Hepatocyte (in vitro differentiated cells): ENCODE measurements at regions not wholly inside any gene's neighbourhood (a gene's known extent, or its start where the extent isn't known, plus 50 kb on each side); places are given as distances from the start of the nearest gene placed in this dataset.

Source experiments
- DNase-seq: peaks from one replicate; pipeline ENCODE4 v3.0.0-alpha.2; 2016; ENCODE audit warnings: low spot score
- H2AFZ ChIP-seq: fragments of 200-600 bp; sonication (generic); 2 replicates; pipeline ENCODE4 v1.6.0; 2016; ENCODE audit warnings: antibody characterized with exemption, mild to moderate bottlenecking
- H3K27ac ChIP-seq: fragments of 200-600 bp; sonication (generic); 2 replicates; pipeline ENCODE4 v1.5.1; 2016; ENCODE audit warnings: mild to moderate bottlenecking
- H3K27me3 ChIP-seq: fragments of 200-600 bp; sonication (generic); 2 replicates; pipeline ENCODE4 v1.6.1; 2016
- H3K36me3 ChIP-seq: fragments of 200-600 bp; sonication (generic); replicated peaks from 2 replicates; pipeline ENCODE4 v1.5.1; 2016; ENCODE audit warnings: low read depth; ENCODE audit not compliant: insufficient read depth
- H3K4me1 ChIP-seq: fragments of 200-600 bp; sonication (generic); 2 replicates; pipeline ENCODE4 v1.5.1; 2016; ENCODE audit warnings: mild to moderate bottlenecking, moderate library complexity; ENCODE audit not compliant: insufficient read depth
- H3K4me2 ChIP-seq: fragments of 200-600 bp; sonication (generic); 2 replicates; pipeline ENCODE4 v1.6.0; 2016
- H3K4me3 ChIP-seq: fragments of 200-600 bp; sonication (generic); 2 replicates; pipeline ENCODE4 v1.5.1; 2016; ENCODE audit warnings: mild to moderate bottlenecking
- H3K79me2 ChIP-seq: fragments of 200-600 bp; sonication (generic); 2 replicates; pipeline ENCODE4 v1.6.0; 2017; ENCODE audit warnings: mild to moderate bottlenecking
- H3K9me2 ChIP-seq: fragments of 200-600 bp; sonication (generic); replicated peaks from 2 replicates; pipeline ENCODE4 v1.6.0; 2017; ENCODE audit warnings: mild to moderate bottlenecking; ENCODE audit not compliant: insufficient read depth
- H3K9me3 ChIP-seq: fragments of 200-600 bp; sonication (generic); 2 replicates; pipeline ENCODE4 v1.5.1; 2016; ENCODE audit warnings: low read depth, mild to moderate bottlenecking
- H4K20me1 ChIP-seq: fragments of 200-600 bp; sonication (generic); 2 replicates; pipeline ENCODE4 v1.6.0; 2016; ENCODE audit warnings: mild to moderate bottlenecking; ENCODE audit not compliant: insufficient read depth, poor library complexity, severe bottlenecking
- EZH2 ChIP-seq: fragments of 200-600 bp; sonication (generic); IDR thresholded peaks from 2 replicates; pipeline ENCODE4 v1.6.1; 2016; ENCODE audit warnings: antibody characterized with exemption, mild to moderate bottlenecking, borderline replicate concordance
- EZH2phosphoT487 ChIP-seq: fragments of 200-600 bp; sonication (generic); IDR thresholded peaks from one replicate; pipeline ENCODE4 v1.6.1; 2018; ENCODE audit warnings: antibody characterized with exemption, mild to moderate bottlenecking, low read depth, moderate library complexity; ENCODE audit not compliant: unreplicated experiment, severe bottlenecking
- WGBS: methylation state at CpG from one replicate; pipeline ENCODE4 v1.1.6; 2016; ENCODE audit warnings: low lambda C conversion rate; ENCODE audit errors: missing lambda C conversion rate; 5-methylcytosine and 5-hydroxymethylcytosine counted together
- TF ChIP-seq, protein P1 (sequence below): fragments of 200-600 bp; sonication (generic); IDR thresholded peaks from 2 replicates; pipeline ENCODE4 v1.5.1; 2016; ENCODE audit warnings: antibody characterized with exemption, mild to moderate bottlenecking; ENCODE audit not compliant: poor library complexity

DNA sequence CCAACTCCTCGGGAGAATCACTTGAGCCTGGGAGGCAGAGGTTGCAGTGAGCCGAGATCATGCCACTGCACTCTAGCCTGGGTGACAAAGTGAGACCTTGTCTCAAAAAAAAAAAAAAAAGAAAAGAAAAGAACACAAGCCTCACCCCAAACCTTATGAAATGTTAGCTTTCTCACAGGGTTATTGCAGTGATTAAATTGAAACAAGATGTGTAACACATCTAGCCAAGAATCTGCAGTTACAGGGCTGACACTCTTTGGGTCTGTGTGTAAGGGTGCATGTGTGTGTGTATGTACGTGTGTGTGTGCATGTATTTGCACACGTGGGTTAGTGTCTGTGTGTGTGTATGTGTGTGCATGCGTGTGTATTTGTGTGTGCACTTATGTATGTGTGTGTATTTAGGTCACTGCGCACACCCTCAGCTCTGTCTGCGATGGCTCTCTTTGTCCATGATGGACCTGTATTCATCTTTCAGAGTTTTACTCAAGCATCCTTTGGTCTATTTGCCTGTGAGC is 336.3 kb downstream of the UQCRFS1 start:
- Histone ChIP-seq H3K79me2 (no peaks in the 10 kb centered on the region), H3K36me3 (no peaks in the 10 kb centered on the region), H3K9me2 (no peaks in the 10 kb centered on the region), H3K4me3 (no peak overlapping the region), H3K4me2 (no peak overlapping the region), H4K20me1 (no peaks in the 10 kb centered on the region), H2AFZ (no peak overlapping the region), H3K27me3 (peaks cover 3% of the 10 kb centered on the region), H3K4me1 (no peaks in the 10 kb centered on the region), H3K9me3 (no peaks in the 10 kb centered on the region), H3K27ac (no peak overlapping the region)
- TF ChIP-seq EZH2, result no peak
- TF ChIP-seq, protein P1, sequence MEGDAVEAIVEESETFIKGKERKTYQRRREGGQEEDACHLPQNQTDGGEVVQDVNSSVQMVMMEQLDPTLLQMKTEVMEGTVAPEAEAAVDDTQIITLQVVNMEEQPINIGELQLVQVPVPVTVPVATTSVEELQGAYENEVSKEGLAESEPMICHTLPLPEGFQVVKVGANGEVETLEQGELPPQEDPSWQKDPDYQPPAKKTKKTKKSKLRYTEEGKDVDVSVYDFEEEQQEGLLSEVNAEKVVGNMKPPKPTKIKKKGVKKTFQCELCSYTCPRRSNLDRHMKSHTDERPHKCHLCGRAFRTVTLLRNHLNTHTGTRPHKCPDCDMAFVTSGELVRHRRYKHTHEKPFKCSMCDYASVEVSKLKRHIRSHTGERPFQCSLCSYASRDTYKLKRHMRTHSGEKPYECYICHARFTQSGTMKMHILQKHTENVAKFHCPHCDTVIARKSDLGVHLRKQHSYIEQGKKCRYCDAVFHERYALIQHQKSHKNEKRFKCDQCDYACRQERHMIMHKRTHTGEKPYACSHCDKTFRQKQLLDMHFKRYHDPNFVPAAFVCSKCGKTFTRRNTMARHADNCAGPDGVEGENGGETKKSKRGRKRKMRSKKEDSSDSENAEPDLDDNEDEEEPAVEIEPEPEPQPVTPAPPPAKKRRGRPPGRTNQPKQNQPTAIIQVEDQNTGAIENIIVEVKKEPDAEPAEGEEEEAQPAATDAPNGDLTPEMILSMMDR, result no peak
- TF ChIP-seq EZH2phosphoT487, result no peak
- 91% methylated on average over 7 of the region's 7 CpGs for WGBS
- no peak for DNase-seq

- H3K36me3 ChIP-seq, result no peaks in the 10 kb centered on the region
- H4K20me1 ChIP-seq, result no peaks in the 10 kb centered on the region
- H3K4me1 ChIP-seq, result no peaks in the 10 kb centered on the region
- H3K27me3 ChIP-seq, result no peaks in the 10 kb centered on the region
- WGBS, result 87% methylated on average over 9 of the region's 9 CpGs
- no peaks in the 10 kb centered on the region for H3K9me3 ChIP-seq
- no peak overlapping the region for H3K4me3 ChIP-seq
- no peaks in the 10 kb centered on the region for H3K9me2 ChIP-seq
- no peak overlapping the region for H3K4me2 ChIP-seq
- no peak overlapping the region for H3K27ac ChIP-seq
- DNase-seq, result no peak
- no peak overlapping the region for H2AFZ ChIP-seq
- no peak for TF ChIP-seq EZH2phosphoT487
- TF ChIP-seq, protein P1, result no peak
- no peak for TF ChIP-seq EZH2
- no peaks in the 10 kb centered on the region for H3K79me2 ChIP-seq
These were observed 338.2 kb downstream of the UQCRFS1 start for GRCh38 chr19:28874742-28875141.

GRCh38 chr19:28873301-28873700 is 339.6 kb downstream of the UQCRFS1 start:
- whole genome bisulfite sequencing, result 50% methylated on average over 2 of the region's 2 CpGs
- TF ChIP-seq EZH2 (no peak), EZH2phosphoT487 (no peak)
- TF ChIP-seq, protein P1, result no peak
- H3K27me3 ChIP-seq, result no peaks in the 10 kb centered on the region

More at GRCh38 chr19:28873301-28873700, 339.6 kb downstream of the UQCRFS1 start:
- no peaks in the 10 kb centered on the region for H4K20me1 ChIP-seq
- H3K9me2 ChIP-seq, result no peaks in the 10 kb centered on the region
- H3K27ac ChIP-seq, result no peak overlapping the region
- no peak overlapping the region for H3K4me2 ChIP-seq
- no peak overlapping the region for H3K4me3 ChIP-seq
- DNase-seq, result no peak
- H3K9me3 ChIP-seq, result no peaks in the 10 kb centered on the region
- no peaks in the 10 kb centered on the region for H3K36me3 ChIP-seq
- no peak overlapping the region for H2AFZ ChIP-seq
- H3K79me2 ChIP-seq, result no peaks in the 10 kb centered on the region
- H3K4me1 ChIP-seq, result no peaks in the 10 kb centered on the region
